Pancreas (tissue), 10 donors: ENCODE measurements at regions not wholly inside any gene's neighbourhood (a gene's known extent, or its start where the extent isn't known, plus 50 kb on each side); places are given as distances from the start of the nearest gene placed in this dataset.

Experiments
- ATAC-seq, 4 donors: fragments of 200-7000 bp; cut with Tn5 transposase; one replicate each; pipeline versions ENCODE4 v1.8.0 to v1.9.1; 2020; ENCODE audit warnings: mild to moderate bottlenecking in 4 of 4, moderate library complexity in 4 of 4
- DNase-seq, 6 donors: peaks; one replicate each; pipeline ENCODE4 v3.0.0-alpha.2; 2020
- FAIRE-seq: peaks from 2 replicates; lab custom pipeline; 2012; peaks lifted over from hg19 to GRCh38; lab: Jason Lieb, UNC
- H3K27ac ChIP-seq, 4 donors: fragments of 200-600 bp; sonication (generic); 1 replicate in 3 of 4; 2 replicates in 1 of 4; pipeline versions ENCODE4 v1.5.0 to v1.8.0; 2020
- H3K27me3 ChIP-seq, 4 donors: fragments of 200-600 bp; one replicate each; pipeline ENCODE4 v1.8.0; 2021
- H3K36me3 ChIP-seq, 3 donors: fragments of 200-600 bp; sonication (generic) in 1 of 3; one replicate each; pipeline versions ENCODE4 v1.5.0 to v1.8.0; 2020 to 2021
- H3K4me1 ChIP-seq, 3 donors: fragments of 200-600 bp; one replicate each; pipeline ENCODE4 v1.8.0; 2021
- H3K4me3 ChIP-seq, 4 donors: fragments of 200-600 bp; sonication (generic) in 2 of 4; one replicate each; pipeline versions ENCODE4 v1.5.0 to v1.8.0; 2020 to 2021
- H3K9me3 ChIP-seq, 4 donors: fragments of 200-600 bp; one replicate each; pipeline ENCODE4 v1.8.0; 2021
- CTCF ChIP-seq, 4 donors: fragments of 200-600 bp; sonication (generic) in 3 of 4; IDR thresholded peaks; one replicate each; pipeline versions ENCODE4 v1.5.0 to v1.8.0; 2021; ENCODE audit warnings: antibody characterized with exemption in 4 of 4
- WGBS, 2 donors: extraction: QIAGEN DNeasy Blood & Tissue Kit; methylation state at CpG; one replicate each; pipeline ENCODE4 v1.1.7; 2013; 5-methylcytosine and 5-hydroxymethylcytosine counted together
- intact Hi-C, 3 donors: fragments of 100-400 bp; cut with DNase I; formaldehyde crosslinking; loops; one replicate each; pipeline versions ENCODE4 v1.11.1 to v1.14.2; 2022
- donor health status: healthy with polysubstance abuse.
- donor health status: DM: no; HTN: no; CAD: no; lungs with moderate emphysema.
- donor health status: DM: no; HTN: no; CAD: no.
- donor health status: control.
- donor health status: control.
- donor health status: Bipolar disorder and iron deficiency.
- donor health status: DM: yes; HTN: yes; CAD: no.
- donor health status: DM: no; HTN: no; CAD: no.
- donor health status: DM: no; HTN: no; CAD: no.
- donor health status: DM: yes; HTN: yes; CAD: no.

GRCh38 chr5:82910905-82911304 lies 166.3 kb downstream of the TMEM167A start:
- FAIRE-seq (no peak), ATAC-seq (no peak), DNase-seq (no peak)
- Histone ChIP-seq H3K27ac (no peak overlapping the region), H3K4me3 (no peak overlapping the region), H3K27me3 (no peaks in the 10 kb centered on the region), H3K9me3 (no peaks in the 10 kb centered on the region), H3K36me3 (no peaks in the 10 kb centered on the region), H3K4me1 (no peaks in the 10 kb centered on the region)
- intact Hi-C loops: no loop called here
- TF ChIP-seq CTCF (IDR thresholded peaks at IDR 0.05): no peak

GRCh38 chr5:82910491-82910890 lies 166.7 kb downstream of the TMEM167A start:
- intact Hi-C loops: no loop called here
- DNase-seq (no peak), FAIRE-seq (no peak), ATAC-seq (peak in 1 of 4 donors; percentile 46)
- H3K27ac ChIP-seq: no peak overlapping the region
- no peak overlapping the region for H3K4me3 ChIP-seq
- H3K9me3 ChIP-seq: no peaks in the 10 kb centered on the region
- 38 to 49% methylated on average over 2 of the region's 2 CpGs for WGBS, 2 donors
- no peaks in the 10 kb centered on the region for H3K36me3 ChIP-seq
- no peaks in the 10 kb centered on the region for H3K27me3 ChIP-seq
- no peak for TF ChIP-seq CTCF (IDR thresholded peaks at IDR 0.05)
- H3K4me1 ChIP-seq: no peaks in the 10 kb centered on the region

- no peak for ATAC-seq
Observed at GRCh38 chr5:82909771-82910170, 167.4 kb downstream of the TMEM167A start.

GRCh38 chr5:82905986-82906385 lies 171.2 kb downstream of the TMEM167A start:
- Histone ChIP-seq H3K4me3 (no peak overlapping the region), H3K4me1 (no peaks in the 10 kb centered on the region), H3K36me3 (no peaks in the 10 kb centered on the region), H3K27ac (no peak overlapping the region), H3K9me3 (no peaks in the 10 kb centered on the region), H3K27me3 (no peaks in the 10 kb centered on the region)
- intact Hi-C loops: no loop called here
- DNase-seq: no peak
- WGBS, 2 donors: 55 to 68% methylated on average over 2 of the region's 2 CpGs
- no peak for FAIRE-seq
- no peak for ATAC-seq
- TF ChIP-seq CTCF (IDR thresholded peaks at IDR 0.05): no peak

More at GRCh38 chr5:82909771-82910170, 167.4 kb downstream of the TMEM167A start:
- no peaks in the 10 kb centered on the region for H3K4me1 ChIP-seq
- intact Hi-C loops: no loop called here
- H3K4me3 ChIP-seq: no peak overlapping the region
- DNase-seq (no peak), FAIRE-seq (no peak)
- H3K9me3 ChIP-seq: no peaks in the 10 kb centered on the region
- H3K27ac ChIP-seq: no peak overlapping the region
- TF ChIP-seq CTCF (IDR thresholded peaks at IDR 0.05): no peak
- WGBS, 2 donors: 83 to 84% methylated on average over 7 of the region's 7 CpGs
- no peaks in the 10 kb centered on the region for H3K36me3 ChIP-seq
- H3K27me3 ChIP-seq: no peaks in the 10 kb centered on the region

GRCh38 chr5:82901281-82901888 lies 175.8 kb downstream of the TMEM167A start:
- no peak for TF ChIP-seq CTCF (IDR thresholded peaks at IDR 0.05)
- Histone ChIP-seq H3K4me1 (no peaks in the 10 kb centered on the region), H3K36me3 (no peaks in the 10 kb centered on the region), H3K27ac (no peak overlapping the region), H3K27me3 (no peaks in the 10 kb centered on the region), H3K9me3 (no peaks in the 10 kb centered on the region), H3K4me3 (no peak overlapping the region)
- WGBS, 2 donors: 88 to 94% methylated on average over 1 of the region's 1 CpG
- intact Hi-C loops: no loop called here
- no peak for ATAC-seq
- FAIRE-seq: no peak
- no peak for DNase-seq
